Embryonic facial prominence (tissue), 1 donor: ENCODE measurements at regions not wholly inside any gene's neighbourhood (a gene's known extent, or its start where the extent isn't known, plus 50 kb on each side); places are given as distances from the start of the nearest gene placed in this dataset.

Experiments used
- DNase-seq: peaks from one replicate; pipeline ENCODE4 v3.0.0-alpha.2; 2016; ENCODE audit errors: extremely low spot score

DNA sequence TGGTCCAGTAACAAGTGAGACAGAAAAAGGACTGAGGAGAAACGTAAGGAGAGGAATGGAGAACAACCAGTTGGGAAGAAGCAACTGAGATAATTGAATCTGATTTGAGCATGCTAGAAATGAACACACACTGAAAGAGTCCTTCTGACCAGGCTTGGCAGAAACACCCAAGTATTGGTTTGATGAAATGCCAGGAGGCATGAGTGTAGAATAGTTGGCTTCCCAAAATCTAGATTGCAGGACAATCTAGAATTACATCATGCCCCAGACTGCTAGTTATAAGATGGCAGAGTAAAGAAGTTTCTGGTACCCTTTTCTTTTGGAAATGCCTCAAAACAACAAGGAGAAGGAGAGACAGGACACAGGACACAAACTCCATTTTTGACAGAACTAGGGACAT, 189.7 kb upstream of the STT3B start:
- DNase-seq = no peak

DNA sequence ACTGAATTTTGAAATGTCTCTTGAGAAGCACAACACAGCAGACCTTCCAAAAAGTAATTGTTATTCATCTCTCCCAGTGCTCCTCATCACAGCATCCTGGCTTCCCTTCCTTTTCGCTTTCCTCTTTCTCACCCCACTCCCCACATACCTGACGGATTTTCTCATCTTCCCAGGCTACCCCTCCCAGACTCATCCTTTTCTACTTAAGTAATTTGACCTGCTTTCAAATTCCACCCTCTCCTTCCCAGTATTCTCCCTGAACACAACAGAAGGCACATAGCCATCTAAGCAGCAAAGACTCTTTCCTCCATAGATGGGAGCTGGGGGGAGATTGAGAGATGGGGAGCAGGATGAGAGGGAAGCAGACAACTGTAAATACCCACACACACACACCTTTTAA, 187.1 kb upstream of the STT3B start:
- DNase-seq = no peak

DNA sequence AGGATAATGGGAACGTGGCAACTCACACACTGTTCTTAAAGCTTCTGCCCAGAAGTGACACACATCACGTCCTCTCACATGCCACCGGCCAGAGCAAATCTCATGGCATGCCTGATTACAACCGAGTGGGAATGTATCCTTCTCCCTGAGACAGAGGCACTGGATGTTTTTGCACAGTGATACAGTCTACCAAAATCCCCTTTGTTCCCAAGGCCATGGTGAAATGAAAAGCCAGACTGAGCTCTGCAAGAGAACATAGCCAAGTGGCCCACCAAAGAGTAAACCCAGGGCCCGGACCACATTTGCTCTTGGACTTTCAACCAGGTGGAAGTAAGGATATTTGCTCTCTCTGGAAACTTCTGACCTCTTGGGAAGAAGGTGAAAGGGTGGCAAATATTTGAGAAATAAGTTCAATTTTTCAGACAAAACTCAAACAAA, 186.2 kb upstream of the STT3B start:
- no peak for DNase-seq

DNA sequence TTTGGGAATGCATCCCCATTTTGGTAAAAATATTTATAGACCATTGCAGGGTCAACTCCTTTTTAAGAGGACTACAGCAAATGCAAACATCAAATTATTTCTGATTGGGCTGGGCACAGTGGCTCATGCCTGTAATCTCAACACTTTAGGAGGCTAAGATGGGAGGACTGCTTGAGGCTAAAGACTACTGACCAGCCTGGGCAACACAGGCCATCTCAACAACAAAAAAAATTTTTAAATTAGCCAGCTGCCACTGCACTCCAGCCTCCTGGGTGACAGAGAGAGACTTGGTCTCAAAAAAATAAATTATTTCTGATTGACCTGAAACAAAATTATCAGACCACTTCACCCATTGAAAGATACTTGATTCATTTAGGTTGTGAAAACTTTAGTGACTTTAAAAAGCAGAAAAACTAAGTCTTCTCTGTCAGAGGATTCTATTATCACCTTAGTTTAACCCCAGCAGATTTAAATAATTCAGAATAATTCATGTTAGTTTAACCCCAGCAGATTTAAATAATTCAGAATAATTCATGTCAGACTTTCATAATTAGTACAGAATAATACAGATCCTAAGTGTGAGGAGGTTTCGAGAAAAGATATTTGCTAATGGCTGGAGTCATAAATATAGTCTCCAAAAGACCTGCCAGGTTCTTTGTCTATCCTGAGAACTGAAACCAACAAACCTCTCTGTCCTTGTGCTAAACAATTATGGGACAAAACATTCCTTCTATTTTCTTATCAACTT, 183.6 kb upstream of the STT3B start:
- DNase-seq = no peak

DNA sequence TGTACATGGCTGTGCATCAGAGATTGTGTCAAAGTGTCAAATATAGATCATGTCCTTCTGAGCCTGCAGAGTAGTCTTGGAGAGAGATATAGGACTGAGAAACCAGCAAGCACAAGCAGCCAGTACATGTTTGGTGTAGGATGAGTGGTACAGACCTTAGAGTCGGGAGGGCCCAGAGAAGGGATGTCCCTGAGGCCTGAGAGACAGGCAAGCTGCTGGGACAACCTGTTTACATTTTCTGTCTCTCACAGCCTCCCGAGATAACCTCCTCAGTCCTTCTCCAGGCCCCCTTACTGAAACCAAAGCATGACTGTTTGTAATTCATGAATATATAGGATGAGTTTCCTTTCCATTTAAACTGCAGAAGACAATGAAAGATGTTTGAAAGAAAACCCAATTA, 182.4 kb upstream of the STT3B start:
- no peak for DNase-seq

DNA sequence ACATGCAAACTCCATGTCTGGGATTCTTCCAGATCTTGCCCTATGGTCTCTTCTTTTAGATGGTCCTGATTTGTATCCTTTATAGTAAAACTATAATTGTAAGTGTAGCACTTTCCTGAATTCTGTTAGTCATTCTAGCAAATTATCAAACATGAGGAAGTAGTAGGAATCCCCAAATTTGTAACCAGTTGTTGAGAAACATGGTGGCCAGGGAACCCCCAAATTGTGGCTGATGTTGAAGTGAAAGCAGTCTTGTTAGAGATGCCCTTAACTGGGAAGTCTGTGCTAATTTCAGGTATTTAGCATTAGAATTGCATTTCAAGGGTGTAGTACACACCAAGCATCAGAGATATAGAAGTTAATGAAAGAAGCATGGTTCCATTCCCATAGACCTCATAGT, 180.4 kb upstream of the STT3B start:
- DNase-seq = no peak

DNA sequence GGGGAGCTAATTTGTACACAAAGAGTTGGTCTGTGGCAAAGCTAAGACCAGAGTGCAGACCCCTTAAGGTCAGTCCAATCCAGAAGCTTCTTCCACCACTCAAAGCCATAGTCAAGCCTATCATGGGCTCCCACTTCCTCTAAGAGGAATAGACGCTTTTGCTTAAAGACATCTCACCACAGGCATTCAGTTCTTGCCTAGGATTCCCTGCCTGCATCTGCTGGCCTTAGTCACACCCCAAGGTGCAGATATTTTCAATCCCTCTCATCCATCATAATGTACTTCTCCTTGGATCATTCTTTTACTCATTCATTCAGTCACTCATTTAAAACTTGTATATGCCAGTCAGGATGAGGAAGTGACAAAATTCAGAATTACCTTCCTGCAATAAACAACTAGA, 179.6 kb upstream of the STT3B start:
- no peak for DNase-seq

DNA sequence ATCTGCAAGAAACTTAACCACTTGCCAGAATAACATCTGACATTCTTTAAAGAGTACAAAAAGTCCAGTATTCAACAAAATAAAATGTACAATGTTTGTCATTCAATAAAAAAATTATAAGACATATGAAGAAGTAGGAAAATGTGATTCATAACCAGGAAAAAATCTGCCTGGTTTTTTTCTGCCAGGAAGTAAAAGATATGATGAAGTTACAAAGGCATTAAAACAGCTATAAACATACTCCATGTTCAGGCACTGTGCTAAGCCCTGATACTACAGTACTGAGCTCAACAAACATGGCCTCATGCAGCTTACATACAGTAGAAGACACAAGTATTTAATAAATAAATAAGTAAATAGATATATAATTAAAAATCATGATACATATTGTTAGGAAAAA, 178.4 kb upstream of the STT3B start:
- no peak for DNase-seq

DNA sequence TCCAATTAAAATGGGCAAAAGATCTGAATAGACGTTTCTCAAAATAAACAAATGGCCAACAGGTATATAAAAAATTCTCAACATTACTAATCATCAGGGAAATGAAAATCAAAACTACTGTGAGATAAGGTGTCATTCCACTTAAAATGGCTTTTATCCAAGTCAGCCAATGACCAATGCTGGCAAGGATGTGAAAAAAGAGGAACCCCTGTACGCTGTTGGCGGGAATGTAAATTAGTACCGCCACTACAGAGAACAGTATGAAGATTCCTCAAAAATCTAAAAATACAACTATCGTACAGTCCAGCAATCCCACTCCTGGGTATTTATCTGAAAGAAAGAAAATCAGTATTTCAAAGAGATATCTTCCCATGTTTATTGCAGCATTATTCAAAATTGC, 176.9 kb upstream of the STT3B start:
- DNase-seq = no peak

DNA sequence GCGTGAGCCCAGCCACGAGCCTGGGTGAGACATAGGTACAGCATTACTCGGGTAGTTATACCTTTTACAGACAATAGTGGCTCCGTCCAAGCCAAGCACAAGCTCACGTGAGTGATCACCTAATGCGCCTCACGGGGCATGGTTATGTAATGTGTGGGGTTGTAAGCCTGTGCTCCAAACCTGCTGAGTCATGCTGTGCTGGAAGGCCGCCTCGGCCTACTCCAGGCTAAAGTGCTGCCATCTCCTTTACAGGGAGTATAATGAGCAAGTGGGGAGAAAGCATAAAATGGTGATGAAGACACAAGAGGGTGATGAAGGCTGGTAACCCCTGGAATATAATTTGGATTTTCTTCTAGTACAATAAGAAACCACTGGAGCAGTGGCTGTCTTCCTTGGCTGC, 175.8 kb upstream of the STT3B start:
- no peak for DNase-seq

DNA sequence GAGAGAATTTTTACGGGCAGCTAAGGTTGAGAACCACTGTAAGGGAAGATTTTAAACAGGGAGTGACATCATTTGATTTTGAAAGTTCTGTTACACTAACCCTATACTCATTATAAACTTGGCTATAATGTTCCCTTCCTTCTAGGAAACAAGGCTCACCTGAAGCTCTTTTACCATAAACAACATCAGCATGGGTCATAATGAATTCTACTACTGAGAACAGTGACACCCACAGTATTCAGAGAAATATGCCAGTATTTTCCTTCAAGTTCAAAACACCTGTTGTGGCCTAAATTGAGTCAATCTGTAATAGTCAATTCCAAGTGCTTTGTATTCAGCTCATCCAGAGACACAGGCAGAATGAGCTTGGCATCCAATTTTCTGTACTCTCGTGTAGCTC, 175.3 kb upstream of the STT3B start:
- DNase-seq = no peak

DNA sequence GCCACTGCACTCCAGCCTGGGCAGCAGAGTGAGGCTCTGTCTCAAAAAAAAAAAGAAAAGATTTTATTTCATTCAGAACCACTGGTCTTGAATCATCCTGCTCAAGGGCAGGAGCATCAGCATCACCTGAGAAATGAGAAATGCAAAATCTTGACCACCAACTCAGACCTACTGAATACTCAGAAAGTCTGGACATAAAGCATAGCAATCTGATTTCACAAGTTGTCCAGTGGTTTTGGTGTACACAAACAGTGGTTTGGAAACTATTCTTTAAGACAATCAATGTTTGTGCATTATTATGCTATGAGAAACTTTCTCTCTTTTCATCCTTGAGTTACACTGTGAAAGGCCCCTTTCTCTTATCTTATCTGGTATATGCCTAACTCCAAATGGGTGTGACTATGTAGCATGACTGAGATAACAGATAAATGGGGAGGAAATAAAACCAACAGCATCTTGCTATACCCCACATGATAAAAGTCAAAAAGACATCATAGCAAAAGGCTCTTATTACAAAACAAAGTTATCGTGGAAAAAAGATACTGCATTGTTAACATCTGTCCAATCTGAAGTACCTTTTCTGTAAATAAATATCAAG, 174.2 kb upstream of the STT3B start:
- no peak for DNase-seq

DNA sequence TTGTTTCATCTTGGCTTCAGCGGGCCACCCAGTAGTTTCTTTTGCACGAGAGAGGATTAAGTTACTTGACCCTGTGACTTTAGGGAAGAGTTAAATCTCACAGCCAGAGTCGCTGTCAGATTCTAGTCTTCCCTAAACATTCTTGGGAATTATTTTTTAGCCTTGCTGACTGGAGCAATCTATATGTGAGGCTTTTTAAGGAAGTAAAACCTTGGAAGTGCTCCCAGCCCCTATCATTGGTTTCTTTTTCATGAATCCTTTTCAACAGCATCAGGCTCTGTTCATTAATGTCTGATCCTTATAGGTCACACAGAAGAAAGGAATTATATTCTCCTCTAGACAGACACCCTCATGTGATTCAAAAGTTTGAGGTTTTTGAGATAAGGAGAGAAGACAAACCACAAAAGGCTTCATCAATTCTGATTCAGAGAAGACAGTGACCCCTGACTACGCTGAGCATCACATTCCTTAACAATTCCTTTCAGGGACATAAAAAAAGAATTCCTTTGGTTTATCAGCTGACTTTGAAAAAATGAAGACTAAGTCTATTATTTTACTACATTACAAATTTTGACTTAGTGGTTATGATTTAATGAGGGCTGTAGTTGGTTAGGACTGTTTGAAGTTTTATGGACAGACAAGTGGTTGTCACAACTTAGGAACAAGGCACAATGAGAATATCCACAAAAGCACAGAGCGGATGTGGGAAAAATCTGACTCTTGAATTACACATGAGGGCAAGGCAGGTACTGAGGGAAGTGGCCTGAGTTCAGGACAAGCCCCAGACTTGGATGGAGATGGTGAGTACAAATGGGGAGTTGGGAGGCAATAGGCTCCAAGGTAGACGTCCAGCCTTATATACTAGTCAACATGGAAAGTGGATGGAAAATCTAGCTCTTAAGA, 171.1 kb upstream of the STT3B start:
- no peak for DNase-seq

DNA sequence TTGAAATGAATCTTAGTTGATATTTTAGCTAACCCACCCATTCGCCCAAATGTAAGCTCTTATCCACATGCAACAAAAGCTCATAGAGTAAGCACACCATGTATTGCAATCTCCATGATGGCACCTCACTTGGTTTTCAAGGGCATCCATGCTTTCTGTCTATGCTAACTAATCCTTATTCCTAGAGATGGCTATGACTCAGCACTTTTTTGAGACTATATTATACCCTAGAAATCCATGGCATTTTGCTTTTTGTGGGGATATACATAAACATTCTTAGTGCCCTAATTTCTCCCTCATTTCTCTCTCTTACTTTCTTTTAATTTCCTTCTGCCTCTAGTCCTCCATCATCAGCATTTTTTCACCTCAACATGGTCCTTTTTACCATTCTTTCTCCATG, 168.5 kb upstream of the STT3B start:
- no peak for DNase-seq

DNA sequence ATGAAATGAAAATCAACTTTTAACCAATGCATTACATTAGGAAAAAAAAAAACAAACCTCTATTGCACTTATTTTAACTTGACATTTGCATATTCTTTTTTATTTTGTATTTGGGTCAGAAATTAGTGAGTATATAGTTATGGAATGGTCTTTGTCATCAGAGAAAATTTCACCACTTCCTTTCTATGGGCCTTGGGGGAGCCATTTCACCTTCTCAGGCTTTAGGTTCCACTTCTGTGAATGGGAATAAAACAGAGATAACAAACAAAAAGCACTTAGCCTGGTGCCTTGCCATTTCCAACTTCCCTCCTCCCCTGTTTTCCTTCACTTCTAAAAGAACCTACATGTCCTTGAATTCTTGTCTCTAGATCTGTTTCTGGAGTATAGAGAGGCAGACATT, 168.0 kb upstream of the STT3B start:
- DNase-seq = no peak

DNA sequence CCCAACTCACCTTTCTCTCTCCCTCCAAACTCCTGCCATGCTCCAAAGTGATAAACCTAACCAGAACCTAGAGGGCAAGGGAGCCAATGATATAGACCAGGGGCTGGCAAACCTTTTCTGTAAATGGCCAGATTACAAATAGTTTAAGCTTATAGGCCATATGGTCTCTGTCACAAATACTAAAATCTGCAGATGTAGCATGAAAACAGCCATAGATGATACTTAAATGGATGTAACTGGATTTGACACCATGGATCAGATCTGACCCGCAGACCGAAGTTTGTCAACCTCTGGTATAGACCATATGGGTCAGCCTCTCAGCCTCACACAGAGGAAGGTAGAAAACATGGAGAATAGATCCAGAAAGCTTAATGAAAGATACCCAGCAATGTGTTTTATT, 165.2 kb upstream of the STT3B start:
- DNase-seq = no peak

DNA sequence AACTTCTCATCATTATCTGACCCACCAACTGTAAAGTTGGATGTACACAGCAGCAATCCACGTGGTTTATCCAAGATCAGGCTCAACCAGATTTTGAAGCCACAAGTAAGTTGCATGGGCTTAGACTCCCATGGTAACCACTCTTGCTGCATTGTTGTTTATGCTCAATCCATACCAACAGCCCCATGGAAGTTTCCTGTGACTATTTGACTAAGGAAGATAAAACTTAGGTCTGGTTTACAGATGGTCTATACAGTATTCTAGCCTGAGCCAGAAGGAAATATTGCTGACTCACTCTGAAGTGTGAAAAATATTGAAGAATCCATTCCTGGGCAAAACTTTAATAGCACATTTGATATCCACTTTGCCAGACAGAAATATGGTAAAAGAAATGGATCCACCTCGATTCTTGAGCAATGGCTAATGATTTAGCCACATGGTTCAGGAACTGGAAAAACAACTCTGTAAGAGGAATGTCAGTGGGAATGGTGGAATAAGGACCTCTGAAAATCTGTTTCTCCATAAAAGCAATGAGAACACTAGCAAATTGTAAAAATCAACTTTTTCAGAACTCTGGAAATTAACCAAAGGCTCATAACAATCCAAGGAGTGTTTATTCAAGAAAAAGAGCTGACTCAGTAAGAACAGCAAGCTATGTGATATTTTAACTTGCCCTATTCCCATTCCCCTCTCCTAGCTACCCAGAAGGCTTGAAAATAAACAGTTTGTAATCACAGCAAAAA, 162.9 kb upstream of the STT3B start:
- DNase-seq = no peak

DNA sequence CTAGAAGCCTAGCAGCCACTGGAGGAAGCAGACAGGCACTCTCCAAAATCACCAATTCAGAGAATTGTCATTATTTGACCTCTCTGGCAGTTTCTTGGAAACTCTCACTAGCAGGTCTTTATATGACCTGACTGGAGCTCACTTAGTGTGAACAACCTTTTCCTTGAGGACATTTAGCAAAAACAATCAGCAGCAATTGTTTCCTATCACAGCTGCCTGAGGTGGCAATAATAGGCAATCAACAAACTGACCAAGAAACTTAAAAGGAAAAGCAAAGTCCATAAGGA, 162.4 kb upstream of the STT3B start:
- DNase-seq = no peak

DNA sequence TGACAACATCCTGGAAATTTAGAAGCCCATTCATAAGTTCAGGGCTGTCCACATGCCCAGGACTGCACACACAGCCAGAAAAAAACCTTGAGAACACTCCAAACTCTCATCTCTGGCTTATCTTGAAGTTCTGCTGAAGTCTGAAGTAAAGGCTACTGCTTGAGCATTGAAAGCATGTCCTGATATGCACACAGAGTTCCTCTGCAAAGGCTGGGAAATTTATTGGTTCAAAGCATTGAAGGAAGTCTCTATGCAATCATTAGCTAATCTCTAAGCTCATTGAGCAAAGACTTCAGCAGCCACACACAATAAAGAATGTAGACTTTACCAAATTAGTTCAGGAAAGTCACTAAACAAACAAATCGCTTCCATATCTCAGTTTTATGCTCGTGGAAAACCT, 162.0 kb upstream of the STT3B start:
- DNase-seq = no peak

DNA sequence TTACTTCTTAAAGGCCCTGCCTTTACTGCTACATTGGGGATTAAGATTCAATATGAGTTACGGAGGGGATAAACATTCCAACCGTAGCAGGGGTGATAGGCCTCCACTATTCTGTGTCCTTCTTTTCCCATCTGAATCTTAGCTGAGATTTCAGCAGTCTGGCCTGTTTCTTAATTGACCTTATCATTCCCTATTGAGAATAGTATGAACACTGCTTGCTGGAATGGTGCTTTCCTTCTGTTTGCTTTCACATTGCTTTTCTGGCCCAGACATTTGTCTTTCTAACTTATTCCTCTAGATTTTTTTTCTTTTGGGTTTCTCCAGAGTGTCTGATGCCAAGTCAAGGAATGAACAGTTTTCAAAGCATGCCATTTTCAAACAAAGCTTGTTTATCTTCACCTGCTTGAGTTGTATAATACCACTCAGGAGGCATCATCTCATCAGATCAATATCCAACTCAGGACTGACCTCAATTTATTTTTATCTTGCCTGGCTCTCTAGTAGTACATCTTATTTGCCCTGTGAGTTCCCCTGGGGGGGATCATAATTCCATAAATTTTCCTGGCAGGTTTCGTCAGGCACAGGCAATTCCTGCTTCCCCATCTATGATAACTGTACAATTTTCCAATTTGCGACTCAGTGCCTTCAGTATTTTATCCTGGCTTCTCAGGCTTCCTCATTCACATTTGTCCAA, 161.1 kb upstream of the STT3B start:
- no peak for DNase-seq

DNA sequence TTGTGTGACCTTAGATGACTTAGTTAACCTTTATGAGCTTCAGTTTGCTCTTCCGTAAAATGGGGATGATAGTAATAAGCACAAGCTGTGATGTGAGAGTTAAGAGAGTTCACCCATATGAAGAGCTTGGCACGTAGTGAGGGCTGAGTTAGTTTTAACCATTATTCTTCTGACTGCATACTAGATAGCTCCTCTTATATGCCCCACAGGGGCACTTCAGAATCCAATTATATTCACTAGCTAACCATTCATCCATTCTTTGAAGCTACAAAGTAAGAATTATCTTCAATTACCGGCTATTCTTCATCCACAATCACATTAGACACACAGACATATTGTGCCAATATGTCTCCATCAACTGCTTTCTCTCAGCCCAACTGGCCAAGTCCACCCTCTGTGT, 159.0 kb upstream of the STT3B start:
- DNase-seq = no peak
